Stomach (tissue), 8 donors: ENCODE measurements at regions not wholly inside any gene's neighbourhood (a gene's known extent, or its start where the extent isn't known, plus 50 kb on each side); places are given as distances from the start of the nearest gene placed in this dataset.

Experiments
- DNase-seq, 2 donors: peaks; one replicate each; pipeline versions ENCODE4 v3.0.0 to v3.0.0-alpha.2; 2013 to 2019
- H3K27ac ChIP-seq, 5 donors: fragments of 200-600 bp in 4 of 5; sonication (generic) in 4 of 5; one replicate each; pipeline ENCODE4 v1.5.1; 2013 to 2019; ENCODE audit warnings: mild to moderate bottlenecking in 1 of 5, moderate library complexity in 1 of 5
- H3K27me3 ChIP-seq, 3 donors: fragments of 200-600 bp; sonication (generic); one replicate each; pipeline ENCODE4 v1.5.1; 2017 to 2019; ENCODE audit warnings: mixed run types in 1 of 3
- H3K36me3 ChIP-seq, 4 donors: fragments of 200-600 bp; sonication (generic); 1 replicate in 3 of 4; 2 replicates in 1 of 4; pipeline ENCODE4 v1.5.1; 2016 to 2019
- H3K4me1 ChIP-seq, 4 donors: fragments of 200-600 bp; sonication (generic); one replicate each; pipeline ENCODE4 v1.5.1; 2016 to 2019
- H3K4me3 ChIP-seq, 4 donors: fragments of 200-600 bp; sonication (generic) in 3 of 4; one replicate each; pipeline ENCODE4 v1.5.1; 2016 to 2019; ENCODE audit warnings: mild to moderate bottlenecking in 1 of 4
- H3K9me3 ChIP-seq, 4 donors: fragments of 200-600 bp; sonication (generic); one replicate each; pipeline ENCODE4 v1.5.1; 2016 to 2019
- EP300 ChIP-seq: sonication (generic); formaldehyde crosslinking; IDR thresholded peaks from one replicate; pipeline ENCODE4 v1.6.1; 2017; ENCODE audit warnings: antibody characterized with exemption
- POLR2A ChIP-seq, 4 donors: fragments of 450-650 bp; IDR thresholded peaks; one replicate each; pipeline ENCODE4 v1.6.1; 2016; ENCODE audit warnings: antibody characterized with exemption in 4 of 4, control low read depth in 2 of 4, mild to moderate bottlenecking in 1 of 4, moderate library complexity in 1 of 4
- POLR2AphosphoS5 ChIP-seq, 3 donors: sonication (generic); formaldehyde crosslinking; IDR thresholded peaks; one replicate each; pipeline ENCODE4 v1.6.1; 2016; ENCODE audit warnings: antibody characterized with exemption in 3 of 3
- WGBS, 5 donors: extraction: QIAGEN DNeasy Blood & Tissue Kit in 3 of 5; methylation state at CpG; one replicate each; pipeline versions ENCODE4 v1.1.5 to v1.1.7; 2013 to 2018; 5-methylcytosine and 5-hydroxymethylcytosine counted together
- intact Hi-C: fragments of 100-400 bp; cut with DNase I; formaldehyde crosslinking; loops from one replicate; pipeline ENCODE4 v1.15.1; 2023; ENCODE audit warnings: low total_unique reads
- TF ChIP-seq, protein P1 (sequence below), 7 experiments: fragments of 450-650 bp in 4 of 7; fragments of 200-600 bp in 3 of 7; sonication (generic) in 3 of 7; IDR thresholded peaks; one replicate each; pipeline ENCODE4 v1.5.1; 2016 to 2019; ENCODE audit warnings: antibody characterized with exemption in 7 of 7, control low read depth in 2 of 7, mild to moderate bottlenecking in 1 of 7
- donor health status: healthy with polysubstance abuse.
- donor health status: Bipolar disorder and iron deficiency.
- donor health status: healthy.

DNA sequence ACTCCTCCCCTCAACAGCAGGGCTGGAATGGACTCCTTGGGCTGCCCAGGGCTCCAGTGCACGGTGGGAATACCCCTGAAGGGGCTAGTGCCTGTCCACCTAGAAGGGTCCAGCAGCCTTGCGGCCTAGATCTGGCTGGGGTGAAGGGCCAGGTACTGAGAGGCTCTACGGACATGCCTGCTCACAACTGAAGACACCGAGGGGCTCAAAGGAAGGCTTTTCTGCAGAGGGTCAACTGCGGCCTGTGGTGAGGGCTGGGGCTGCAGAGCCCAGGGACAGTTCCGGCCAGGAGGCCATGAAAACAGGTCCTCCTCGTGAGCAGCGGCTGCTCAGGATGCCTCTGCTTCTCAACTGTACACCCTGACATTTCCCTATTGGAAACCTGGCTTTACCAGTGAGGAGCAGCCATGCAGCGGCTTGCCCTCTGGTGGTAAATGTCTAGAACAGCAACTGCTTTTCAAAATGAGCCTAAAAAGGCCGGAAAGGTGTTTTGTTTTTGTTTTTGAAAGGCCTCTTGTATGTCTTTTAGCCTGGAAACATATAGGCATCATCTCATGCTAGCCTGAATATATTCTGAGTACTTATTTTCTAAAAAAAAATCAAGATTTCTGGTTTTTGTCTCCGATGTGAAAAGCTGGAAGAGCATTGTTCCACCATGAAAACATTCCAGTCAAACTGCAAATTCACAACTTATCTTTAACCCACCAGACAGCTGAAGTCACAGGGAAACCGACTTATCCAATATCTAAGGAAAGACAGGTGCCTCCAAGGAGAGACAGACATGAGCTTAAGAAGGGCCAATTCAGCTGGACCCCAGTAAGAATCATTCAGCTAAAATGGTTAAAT, 163.4 kb downstream of the KLF13 start:
- peak in 1 of 3 donors; percentile 36 for TF ChIP-seq POLR2AphosphoS5 (IDR thresholded peaks at IDR 0.05)
- TF ChIP-seq POLR2A (IDR thresholded peaks at IDR 0.05): no peak
- no peak for TF ChIP-seq EP300
- TF ChIP-seq, protein P1, sequence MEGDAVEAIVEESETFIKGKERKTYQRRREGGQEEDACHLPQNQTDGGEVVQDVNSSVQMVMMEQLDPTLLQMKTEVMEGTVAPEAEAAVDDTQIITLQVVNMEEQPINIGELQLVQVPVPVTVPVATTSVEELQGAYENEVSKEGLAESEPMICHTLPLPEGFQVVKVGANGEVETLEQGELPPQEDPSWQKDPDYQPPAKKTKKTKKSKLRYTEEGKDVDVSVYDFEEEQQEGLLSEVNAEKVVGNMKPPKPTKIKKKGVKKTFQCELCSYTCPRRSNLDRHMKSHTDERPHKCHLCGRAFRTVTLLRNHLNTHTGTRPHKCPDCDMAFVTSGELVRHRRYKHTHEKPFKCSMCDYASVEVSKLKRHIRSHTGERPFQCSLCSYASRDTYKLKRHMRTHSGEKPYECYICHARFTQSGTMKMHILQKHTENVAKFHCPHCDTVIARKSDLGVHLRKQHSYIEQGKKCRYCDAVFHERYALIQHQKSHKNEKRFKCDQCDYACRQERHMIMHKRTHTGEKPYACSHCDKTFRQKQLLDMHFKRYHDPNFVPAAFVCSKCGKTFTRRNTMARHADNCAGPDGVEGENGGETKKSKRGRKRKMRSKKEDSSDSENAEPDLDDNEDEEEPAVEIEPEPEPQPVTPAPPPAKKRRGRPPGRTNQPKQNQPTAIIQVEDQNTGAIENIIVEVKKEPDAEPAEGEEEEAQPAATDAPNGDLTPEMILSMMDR (IDR thresholded peaks at IDR 0.05): peak in 6 of 7 experiments; percentile 31 to 93 (median 83)
- H3K27ac ChIP-seq: peak overlapping the region; percentile 55 to 77 (median 65)
- intact Hi-C loops: loop anchor here (5.0 to 10.0 kb wide), 3 partner anchors 85 to 288 kb away; no protein-coding TSS in a partner anchor

DNA sequence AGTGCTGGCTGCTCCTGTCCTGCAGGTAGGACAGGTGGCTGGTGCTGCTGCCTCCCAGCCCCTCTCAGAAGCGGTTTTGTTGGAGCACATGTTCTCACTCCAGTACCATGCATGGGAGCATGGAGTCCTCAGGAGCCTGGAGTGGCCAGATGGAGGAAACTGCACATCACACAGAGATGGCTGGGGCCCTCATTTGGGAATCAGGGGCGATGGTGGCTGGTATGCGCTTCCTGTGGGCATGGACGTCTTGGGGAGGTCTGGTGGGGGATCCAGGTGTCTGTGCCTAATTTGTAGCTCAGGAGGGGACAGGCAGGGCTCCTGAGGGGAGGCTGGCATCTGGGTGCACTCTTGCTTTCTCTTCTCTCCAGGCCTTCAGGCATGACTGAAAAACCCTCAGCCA, 168.2 kb downstream of the KLF13 start:
- Histone ChIP-seq H3K9me3 (peaks cover 0 to 12% (median 5%) of the 10 kb centered on the region in 4 donors), H3K4me3 (no peak overlapping the region), H3K27ac (no peak overlapping the region), H3K36me3 (no peaks in the 10 kb centered on the region), H3K4me1 (peaks cover 1 to 5% (median 3%) of the 10 kb centered on the region in 4 donors), H3K27me3 (no peaks in the 10 kb centered on the region)
- 70 to 84% (median 79%) methylated on average over 3 to 4 of the region's 4 CpGs for WGBS, 5 donors
- TF ChIP-seq POLR2A (IDR thresholded peaks at IDR 0.05) (no peak), POLR2AphosphoS5 (IDR thresholded peaks at IDR 0.05) (no peak)
- TF ChIP-seq, protein P1 (IDR thresholded peaks at IDR 0.05): no peak
- intact Hi-C loops: loop anchor here (5.0 kb wide), 1 partner anchor 282 kb away; no protein-coding TSS in a partner anchor
- DNase-seq: no peak

More for the DNA sequence above, 163.4 kb downstream of the KLF13 start:
- WGBS, 5 donors: 27 to 42% (median 41%) methylated on average over 10 to 12 of the region's 12 CpGs
- Histone ChIP-seq H3K36me3 (no peaks in the 10 kb centered on the region), H3K9me3 (peaks cover 0 to 12% (median 5%) of the 10 kb centered on the region in 4 donors), H3K4me1 (peaks cover 25 to 34% (median 28%) of the 10 kb centered on the region in 4 donors), H3K4me3 (no peak overlapping the region), H3K27me3 (peaks cover 0 to under 1% (median 0%) of the 10 kb centered on the region in 3 donors)
- peak; percentile 60 to 76 for DNase-seq

DNA sequence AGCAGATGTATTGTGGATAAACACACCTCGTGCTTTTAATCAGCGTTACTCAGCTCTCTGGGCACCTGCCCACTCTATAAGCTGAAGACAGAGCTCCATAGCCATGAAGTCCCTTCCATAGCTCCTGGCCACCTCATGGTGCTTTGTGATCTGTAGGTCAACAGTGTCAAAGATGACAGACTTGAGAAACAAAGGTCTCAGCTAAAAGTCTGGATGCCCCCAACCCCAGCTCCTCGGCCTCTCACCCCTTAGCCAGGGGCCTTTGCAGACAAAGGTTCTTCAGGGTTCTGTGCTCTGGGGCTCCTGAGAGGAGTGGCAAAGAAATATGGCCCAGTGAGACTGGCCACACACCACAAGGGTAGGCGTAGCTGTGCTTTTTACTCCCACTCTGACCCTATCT, 168.6 kb downstream of the KLF13 start:
- H3K27me3 ChIP-seq: no peaks in the 10 kb centered on the region
- no peak overlapping the region for H3K27ac ChIP-seq
- no peaks in the 10 kb centered on the region for H3K36me3 ChIP-seq
- no peak overlapping the region for H3K4me3 ChIP-seq
- DNase-seq: no peak
- WGBS, 5 donors: 69 to 82% (median 75%) methylated on average over 4 of the region's 4 CpGs
- peaks cover 0 to 12% (median 5%) of the 10 kb centered on the region in 4 donors for H3K9me3 ChIP-seq
- H3K4me1 ChIP-seq: no peaks in the 10 kb centered on the region
- intact Hi-C loops: no loop called here
- TF ChIP-seq POLR2AphosphoS5 (IDR thresholded peaks at IDR 0.05) (no peak), POLR2A (IDR thresholded peaks at IDR 0.05) (no peak), EP300 (no peak)
- TF ChIP-seq, protein P1 (IDR thresholded peaks at IDR 0.05): no peak

DNA sequence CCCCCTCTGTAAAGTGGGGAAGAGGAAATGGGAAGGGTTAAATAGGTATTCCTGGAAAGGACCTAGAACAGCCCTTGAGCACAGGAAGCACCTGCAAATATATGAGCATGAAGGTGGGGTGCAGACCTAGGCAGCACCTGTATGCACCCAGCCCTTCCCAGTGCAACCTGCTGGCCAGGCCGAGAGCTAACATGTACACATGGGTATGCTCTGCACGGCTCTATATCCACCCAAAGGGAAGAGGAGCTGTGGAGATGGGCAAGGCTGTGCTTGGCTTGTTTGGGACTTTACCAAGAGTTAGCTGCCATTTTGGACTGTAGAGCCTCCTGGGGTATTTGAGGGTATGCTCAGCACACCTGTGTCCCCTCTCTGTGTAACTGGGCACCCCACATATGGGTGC, 171.2 kb downstream of the KLF13 start:
- Histone ChIP-seq H3K27me3 (no peaks in the 10 kb centered on the region), H3K9me3 (no peaks in the 10 kb centered on the region), H3K36me3 (peaks cover 0 to 5% (median 0%) of the 10 kb centered on the region in 4 donors), H3K4me1 (no peaks in the 10 kb centered on the region), H3K4me3 (no peak overlapping the region), H3K27ac (no peak overlapping the region)
- WGBS, 5 donors: 86 to 98% (median 92%) methylated on average over 2 of the region's 2 CpGs
- intact Hi-C loops: no loop called here
- DNase-seq: no peak
- TF ChIP-seq EP300: no peak
- TF ChIP-seq, protein P1 (IDR thresholded peaks at IDR 0.05): no peak
- no peak for TF ChIP-seq POLR2AphosphoS5 (IDR thresholded peaks at IDR 0.05)
- TF ChIP-seq POLR2A (IDR thresholded peaks at IDR 0.05): no peak
